Right renal cortex interstitium (tissue), 3 donors: ENCODE measurements at regions not wholly inside any gene's neighbourhood (a gene's known extent, or its start where the extent isn't known, plus 50 kb on each side); places are given as distances from the start of the nearest gene placed in this dataset.

ENCODE experiments used
- DNase-seq, 3 donors: peaks; one replicate each; pipeline ENCODE4 v3.0.0-alpha.2; 2013; ENCODE audit warnings: low read depth in 3 of 3, low spot score in 2 of 3

DNA sequence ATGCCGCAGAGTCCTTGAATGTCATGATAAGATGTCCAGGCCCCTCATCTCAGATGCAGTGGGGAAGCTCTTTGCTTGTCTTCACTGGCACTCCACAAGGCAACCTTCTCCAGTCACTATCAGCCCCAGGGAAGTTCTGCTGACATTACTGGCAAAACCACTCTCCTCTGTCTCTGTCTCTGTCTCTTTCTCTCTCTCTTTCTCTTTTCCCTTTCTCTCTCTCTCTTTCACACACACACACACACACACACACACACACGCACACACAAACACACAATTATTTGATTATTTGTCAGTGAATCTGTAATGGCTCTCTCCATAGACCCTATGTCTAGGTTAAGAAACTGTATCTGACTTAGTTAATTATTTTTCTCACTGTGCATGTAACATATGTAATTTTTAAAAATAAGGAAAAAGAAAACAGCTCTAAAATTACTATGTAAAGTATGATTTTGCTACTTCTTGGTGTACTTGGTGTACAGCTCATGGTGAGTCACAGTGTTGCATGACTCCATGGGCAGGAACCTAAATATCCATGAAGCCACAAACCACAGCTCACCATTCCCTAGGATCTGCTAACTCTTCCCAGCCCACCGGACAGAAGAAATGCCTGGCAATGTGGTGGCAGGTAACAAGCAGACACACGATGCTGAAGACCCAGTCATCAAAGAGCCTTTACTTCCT is 594.9 kb upstream of the ID2 start:
- DNase-seq = no peak

GRCh38 chr2:8087480-8087840 is 594.4 kb upstream of the ID2 start:
- no peak for DNase-seq

- DNase-seq = no peak
Measured at GRCh38 chr2:8088810-8089209, 593.0 kb upstream of the ID2 start.

DNA sequence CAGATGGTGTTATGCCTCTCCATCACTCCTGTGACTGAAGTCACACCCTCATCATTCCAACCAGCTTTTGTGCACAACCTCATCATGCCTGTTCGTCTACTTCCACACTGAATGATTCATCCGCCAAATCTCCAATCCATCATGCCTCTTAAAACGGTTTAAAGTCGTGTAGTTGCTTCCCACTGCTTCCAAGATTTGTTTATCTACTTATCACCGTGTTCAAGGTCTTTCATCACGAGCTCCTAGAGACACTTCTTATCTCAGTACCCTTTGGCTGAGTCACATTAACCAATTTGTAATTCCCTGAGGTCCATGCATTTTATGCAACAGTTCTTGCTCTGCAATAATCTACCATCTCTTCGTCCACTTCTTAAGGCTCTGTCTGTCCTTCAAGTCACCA is 592.3 kb upstream of the ID2 start:
- no peak for DNase-seq

GRCh38 chr2:8090748-8091700 is 590.8 kb upstream of the ID2 start:
- DNase-seq = no peak

- no peak for DNase-seq
Measured at GRCh38 chr2:8094526-8094925, 587.3 kb upstream of the ID2 start.

DNA sequence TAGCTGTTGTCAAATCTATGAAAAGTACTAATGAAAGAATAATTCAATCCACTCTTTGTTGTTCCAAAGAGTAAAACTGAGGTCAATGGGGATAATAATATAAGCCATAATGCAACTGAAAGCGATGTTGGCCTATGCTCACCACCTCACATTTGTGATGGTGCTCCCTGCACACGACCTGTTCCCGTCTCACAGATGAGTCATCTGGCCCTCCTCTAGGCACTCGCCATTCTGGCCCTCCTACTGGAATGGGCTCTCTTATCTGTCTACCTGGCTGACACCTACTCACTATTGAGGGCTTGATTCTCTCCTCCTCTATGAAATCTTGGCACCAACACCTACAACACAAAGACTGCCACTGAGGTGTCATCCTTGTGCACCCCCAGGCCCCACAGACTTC is 585.9 kb upstream of the ID2 start:
- DNase-seq = no peak

DNA sequence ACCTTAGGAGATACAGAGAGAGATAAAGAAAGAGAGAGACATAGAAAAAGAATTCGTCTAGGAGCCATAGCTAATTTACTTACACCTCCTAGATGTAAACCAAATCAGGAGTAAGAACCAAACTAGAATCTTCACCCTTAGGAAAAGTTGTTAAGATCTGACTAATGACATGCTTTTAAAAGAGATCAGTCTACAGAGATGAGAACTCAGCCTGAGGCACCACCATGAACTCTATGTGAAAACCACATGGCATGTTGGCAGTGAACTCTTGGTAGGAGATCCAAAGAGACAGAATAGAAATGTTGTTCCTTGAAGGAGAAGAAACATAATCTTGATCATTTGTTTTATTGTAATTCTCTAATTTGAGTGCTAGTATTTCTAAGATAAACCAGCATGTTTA is 585.4 kb upstream of the ID2 start:
- DNase-seq = no peak

- DNase-seq = no peak
Measured at GRCh38 chr2:8098476-8099266, 583.2 kb upstream of the ID2 start.

- DNase-seq = no peak
Measured at GRCh38 chr2:8099267-8099582, 582.6 kb upstream of the ID2 start.

- no peak for DNase-seq
Measured at GRCh38 chr2:8101614-8102277, 580.1 kb upstream of the ID2 start.

DNA sequence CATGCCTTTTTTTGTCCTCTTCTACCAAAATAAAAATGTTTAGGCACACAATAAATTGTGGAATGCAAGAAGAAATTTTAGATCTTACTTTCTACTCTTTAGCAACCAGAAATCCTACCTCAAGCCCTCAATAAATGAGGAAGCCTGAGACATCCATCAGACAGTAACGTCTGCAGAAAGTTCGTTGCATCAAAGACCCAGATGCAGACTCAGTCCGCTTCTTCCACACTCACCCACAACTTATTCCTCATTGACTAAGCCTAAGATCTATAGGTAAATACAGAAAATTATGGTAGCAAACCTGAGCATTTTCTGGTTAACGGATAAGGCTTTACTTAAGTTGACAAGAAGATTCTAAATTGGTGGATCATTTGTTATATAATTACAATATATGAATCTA is 579.4 kb upstream of the ID2 start:
- no peak for DNase-seq

GRCh38 chr2:8103085-8103708 is 578.7 kb upstream of the ID2 start:
- no peak for DNase-seq

DNA sequence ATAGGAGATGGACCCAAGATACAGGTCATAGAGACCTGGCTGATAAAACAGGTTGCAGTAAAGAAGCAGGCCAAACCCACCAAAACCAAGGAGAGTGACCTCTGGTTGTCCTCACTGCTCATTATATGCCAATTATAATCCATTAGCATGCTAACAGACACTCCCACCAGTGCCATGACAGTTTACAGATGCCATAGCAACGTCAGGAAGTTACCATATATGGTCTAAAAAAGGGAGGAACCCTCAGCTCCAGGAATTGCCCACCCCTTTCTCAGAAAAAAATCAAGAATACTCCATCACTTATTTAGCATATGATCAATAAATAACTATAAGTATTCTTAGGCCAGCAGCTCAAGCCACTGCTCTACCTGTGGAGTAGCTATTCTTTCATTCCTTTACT is 574.7 kb upstream of the ID2 start:
- DNase-seq = no peak

DNA sequence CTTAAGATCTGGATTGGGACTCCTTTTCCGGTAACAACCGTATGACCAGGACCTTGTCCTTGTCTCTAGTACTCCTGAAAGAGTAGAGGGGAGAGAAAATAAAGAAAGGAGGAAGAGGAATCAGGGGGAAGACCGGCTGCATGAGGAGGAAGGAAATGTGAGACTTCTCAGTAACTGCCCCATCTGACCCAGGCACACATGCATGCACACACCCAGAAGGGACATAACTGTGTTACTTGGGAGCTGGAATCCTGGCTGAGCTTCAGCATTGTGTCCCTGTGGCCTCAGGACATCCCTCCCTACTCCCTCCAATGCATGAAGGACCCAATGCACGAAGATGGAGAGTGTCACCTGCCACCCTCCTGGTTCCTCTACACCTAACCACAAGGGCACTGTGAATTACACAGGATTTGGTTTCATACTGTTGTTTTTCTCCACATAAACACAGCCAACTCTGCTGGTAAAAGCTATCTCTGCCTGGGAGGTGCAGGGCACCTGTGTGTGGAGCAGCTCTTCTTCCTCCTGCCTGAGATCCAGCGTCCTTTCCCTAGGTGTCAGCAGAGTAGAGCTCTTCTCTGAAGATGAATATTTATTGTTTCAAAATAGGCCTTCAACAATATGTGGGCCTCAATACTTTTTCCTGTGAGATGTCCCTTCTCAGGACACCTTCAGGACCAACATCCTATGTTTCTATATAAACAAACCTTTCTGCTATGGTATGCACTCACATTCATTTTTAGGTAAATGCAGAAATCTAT is 574.1 kb upstream of the ID2 start:
- DNase-seq = no peak

DNA sequence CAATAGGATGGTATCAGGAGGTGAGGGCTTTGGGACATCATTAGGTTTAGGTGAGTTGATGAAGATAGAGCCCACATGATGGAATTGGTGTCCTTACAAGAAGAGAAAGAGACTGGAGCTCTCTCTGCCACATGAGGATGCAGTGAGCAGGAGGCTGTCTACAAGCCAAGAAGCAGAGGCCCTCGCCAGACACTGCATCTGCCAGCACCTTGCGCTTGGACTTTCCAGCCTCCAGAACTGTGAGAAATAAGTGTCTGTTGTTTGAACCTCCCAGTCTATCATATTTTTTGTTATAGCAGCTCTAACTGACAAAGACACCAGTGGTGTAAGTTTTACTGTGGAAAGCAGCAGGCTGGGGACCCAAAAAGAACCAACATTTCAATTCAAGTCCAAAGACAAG is 571.1 kb upstream of the ID2 start:
- DNase-seq = no peak

- no peak for DNase-seq
Measured at GRCh38 chr2:8111193-8111592, 570.7 kb upstream of the ID2 start.

GRCh38 chr2:8115456-8115855 is 566.4 kb upstream of the ID2 start:
- no peak for DNase-seq

- DNase-seq = no peak
Measured at GRCh38 chr2:8115966-8116365, 565.9 kb upstream of the ID2 start.

GRCh38 chr2:8116661-8117060 is 565.2 kb upstream of the ID2 start:
- DNase-seq = no peak
